HL-60 (cell line): ENCODE measurements at regions not wholly inside any gene's neighbourhood (a gene's known extent, or its start where the extent isn't known, plus 50 kb on each side); places are given as distances from the start of the nearest gene placed in this dataset.

ENCODE experiments used
- CTCF ChIP-seq: IDR thresholded peaks from one replicate; pipeline ENCODE4 v1.5.1; 2011; ENCODE audit warnings: low read length, control low read depth, inconsistent platforms; ENCODE audit not compliant: insufficient read depth
- GABPA ChIP-seq: IDR thresholded peaks from 2 replicates; pipeline ENCODE4 v1.6.1; 2012; ENCODE audit warnings: low read depth
- POLR2AphosphoS5 ChIP-seq: IDR thresholded peaks from 2 replicates; pipeline ENCODE4 v1.6.1; 2012; ENCODE audit warnings: low read depth
- REST ChIP-seq: IDR thresholded peaks from 2 replicates; pipeline ENCODE4 v1.6.1; 2012; ENCODE audit warnings: low read depth; ENCODE audit not compliant: insufficient replicate concordance

- no peak for TF ChIP-seq CTCF
- TF ChIP-seq REST: no peak
- no peak for TF ChIP-seq POLR2AphosphoS5
- no peak for TF ChIP-seq GABPA
These were observed 1972.2 kb downstream of the OLFM4 start for GRCh38 chr13:55000844-55001243.
